ENCODE measurements at regions not wholly inside any gene's neighbourhood (a gene's known extent, or its start where the extent isn't known, plus 50 kb on each side); places are given as distances from the start of the nearest gene placed in this dataset.

- Histone ChIP-seq H3K36me3 (no peaks in the 10 kb centered on the region), H3K4me3 (no peak overlapping the region), H3K27me3 (no peaks in the 10 kb centered on the region), H3K9me3 (no peaks in the 10 kb centered on the region), H3K27ac (no peak overlapping the region), H3K4me1 (no peaks in the 10 kb centered on the region)
- no peak for TF ChIP-seq EP300 (IDR thresholded peaks at IDR 0.05)
- no peak for TF ChIP-seq CTCF (IDR thresholded peaks at IDR 0.05)
- TF ChIP-seq POLR2AphosphoS5 (IDR thresholded peaks at IDR 0.05), result no peak
- TF ChIP-seq POLR2A (IDR thresholded peaks at IDR 0.05), result no peak
- DNase-seq, result no peak
- WGBS, 5 donors, result 44 to 74% (median 61%) methylated on average over 1 of the region's 1 CpG
- intact Hi-C loops (cut with DNase I; ENCODE audit: low total_unique reads), result no loop called here
These were observed 280.9 kb upstream of the ZSWIM2 start for GRCh38 chr2:187129868-187130267.

GRCh38 chr2:187129306-187129705 lies 280.3 kb upstream of the ZSWIM2 start:
- Histone ChIP-seq H3K9me3 (no peaks in the 10 kb centered on the region), H3K4me3 (no peak overlapping the region), H3K36me3 (no peaks in the 10 kb centered on the region), H3K27ac (no peak overlapping the region), H3K27me3 (no peaks in the 10 kb centered on the region), H3K4me1 (no peaks in the 10 kb centered on the region)
- TF ChIP-seq POLR2AphosphoS5 (IDR thresholded peaks at IDR 0.05) (no peak), EP300 (IDR thresholded peaks at IDR 0.05) (no peak), CTCF (IDR thresholded peaks at IDR 0.05) (no peak), POLR2A (IDR thresholded peaks at IDR 0.05) (no peak)
- DNase-seq, result no peak
- intact Hi-C loops (cut with DNase I; ENCODE audit: low total_unique reads), result no loop called here

- intact Hi-C loops (cut with DNase I; ENCODE audit: low total_unique reads), result no loop called here
- Histone ChIP-seq H3K36me3 (no peaks in the 10 kb centered on the region), H3K4me1 (no peaks in the 10 kb centered on the region), H3K27me3 (no peaks in the 10 kb centered on the region), H3K9me3 (no peaks in the 10 kb centered on the region), H3K4me3 (no peak overlapping the region), H3K27ac (no peak overlapping the region)
- DNase-seq, result no peak
- WGBS, 5 donors, result 66 to 77% (median 73%) methylated on average over 5 of the region's 5 CpGs
- no peak for TF ChIP-seq POLR2AphosphoS5 (IDR thresholded peaks at IDR 0.05)
- TF ChIP-seq CTCF (IDR thresholded peaks at IDR 0.05), result no peak
- no peak for TF ChIP-seq EP300 (IDR thresholded peaks at IDR 0.05)
- no peak for TF ChIP-seq POLR2A (IDR thresholded peaks at IDR 0.05)
These were observed 277.5 kb upstream of the ZSWIM2 start for GRCh38 chr2:187126247-187127005.

GRCh38 chr2:187125318-187125717 lies 276.3 kb upstream of the ZSWIM2 start:
- no peaks in the 10 kb centered on the region for H3K9me3 ChIP-seq
- no peaks in the 10 kb centered on the region for H3K36me3 ChIP-seq
- H3K27ac ChIP-seq, result no peak overlapping the region
- DNase-seq, result no peak
- intact Hi-C loops (cut with DNase I; ENCODE audit: low total_unique reads), result no loop called here
- no peak overlapping the region for H3K4me3 ChIP-seq
- no peaks in the 10 kb centered on the region for H3K27me3 ChIP-seq
- TF ChIP-seq POLR2A (IDR thresholded peaks at IDR 0.05) (no peak), CTCF (IDR thresholded peaks at IDR 0.05) (no peak), EP300 (IDR thresholded peaks at IDR 0.05) (no peak), POLR2AphosphoS5 (IDR thresholded peaks at IDR 0.05) (no peak)
- no peaks in the 10 kb centered on the region for H3K4me1 ChIP-seq
